ENCODE measurements at regions not wholly inside any gene's neighbourhood (a gene's known extent, or its start where the extent isn't known, plus 50 kb on each side); places are given as distances from the start of the nearest gene placed in this dataset.

GRCh38 chr12:59260202-59260601, 335.6 kb upstream of the SLC16A7 start:
- SMC1A ChIA-PET (ENCODE audit: uncharacterized antibody, unreplicated experiment) = no interaction called here
- RAD21 ChIA-PET (ENCODE audit: unreplicated experiment) = no interaction called here
- Histone ChIP-seq H3K27me3 (replicated peaks in 1 of 2; ENCODE audit: control insufficient read depth in 2 of 2, insufficient read depth in 2 of 2, low read length in 1 of 2) (no peaks in the 10 kb centered on the region), H2AFZ (ENCODE audit: control insufficient read depth, low read depth, low read length) (no peak overlapping the region), H3K36me3 (ENCODE audit: control insufficient read depth in 2 of 2, insufficient read depth in 2 of 2, low read length in 1 of 2) (no peaks in the 10 kb centered on the region), H3K9ac (ENCODE audit: control insufficient read depth, insufficient read depth, low read length) (no peak overlapping the region), H3K27ac (ENCODE audit: control insufficient read depth, insufficient read depth) (no peak overlapping the region), H3K4me2 (ENCODE audit: control insufficient read depth, insufficient read depth) (no peak overlapping the region), H4K20me1 (ENCODE audit: control insufficient read depth, insufficient read depth) (no peaks in the 10 kb centered on the region), H3K79me2 (ENCODE audit: control insufficient read depth, insufficient read depth, low read length) (no peaks in the 10 kb centered on the region), H3K9me3 (replicated peaks; ENCODE audit: control insufficient read depth, insufficient read depth, low read length) (no peaks in the 10 kb centered on the region), H3K4me1 (ENCODE audit: control insufficient read depth, insufficient read depth, low read length) (no peaks in the 10 kb centered on the region), H3K4me3 (no peak overlapping the region)
- no peak for DNase-seq (ENCODE audit: low read depth, low spot score)
- 3% methylated on average over 2 of the region's 2 CpGs for WGBS (ENCODE audit: insufficient coverage, insufficient replicate concordance, low lambda C conversion rate, missing lambda C conversion rate)
- TF ChIP-seq LARP7 (IDR thresholded peaks at IDR 0.05) (no peak), CREM (IDR thresholded peaks at IDR 0.05; ENCODE audit: low read depth) (no peak), NR2F1 (conservative IDR thresholded peaks at IDR 0.05) (no peak), MTA2 (IDR thresholded peaks at IDR 0.05; ENCODE audit: low read depth) (no peak), FOXM1 (IDR thresholded peaks at IDR 0.05; ENCODE audit: low read depth, low read length) (no peak), NR2C1 (IDR thresholded peaks at IDR 0.05) (no peak), ESRRA (IDR thresholded peaks at IDR 0.05; ENCODE audit: low read length) (no peak), KDM1A (IDR thresholded peaks at IDR 0.05; ENCODE audit: borderline replicate concordance) (no peak), SREBF1 (IDR thresholded peaks at IDR 0.05; ENCODE audit: low read length) (no peak), RUNX3 (IDR thresholded peaks at IDR 0.05; ENCODE audit: low read length) (no peak), CREB1 (IDR thresholded peaks at IDR 0.05; ENCODE audit: low read depth) (no peak), POLR2AphosphoS5 (IDR thresholded peaks at IDR 0.05; ENCODE audit: low read length) (no peak), YY1 (IDR thresholded peaks at IDR 0.05; ENCODE audit: low read depth, low read length) (no peak), HCFC1 (IDR thresholded peaks at IDR 0.05; ENCODE audit: low read length) (no peak), ZNF274 (IDR thresholded peaks at IDR 0.05; ENCODE audit: insufficient read depth, insufficient read length) (no peak), MTA3 (IDR thresholded peaks at IDR 0.05; ENCODE audit: borderline replicate concordance, low read length) (no peak), FOXK2 (IDR thresholded peaks at IDR 0.05) (no peak), FOS (IDR thresholded peaks at IDR 0.05; ENCODE audit: borderline replicate concordance, extremely low read depth, insufficient read length) (no peak), ELK1 (IDR thresholded peaks at IDR 0.05; ENCODE audit: low read depth, low read length) (no peak)
- TF ChIP-seq, protein P1, sequence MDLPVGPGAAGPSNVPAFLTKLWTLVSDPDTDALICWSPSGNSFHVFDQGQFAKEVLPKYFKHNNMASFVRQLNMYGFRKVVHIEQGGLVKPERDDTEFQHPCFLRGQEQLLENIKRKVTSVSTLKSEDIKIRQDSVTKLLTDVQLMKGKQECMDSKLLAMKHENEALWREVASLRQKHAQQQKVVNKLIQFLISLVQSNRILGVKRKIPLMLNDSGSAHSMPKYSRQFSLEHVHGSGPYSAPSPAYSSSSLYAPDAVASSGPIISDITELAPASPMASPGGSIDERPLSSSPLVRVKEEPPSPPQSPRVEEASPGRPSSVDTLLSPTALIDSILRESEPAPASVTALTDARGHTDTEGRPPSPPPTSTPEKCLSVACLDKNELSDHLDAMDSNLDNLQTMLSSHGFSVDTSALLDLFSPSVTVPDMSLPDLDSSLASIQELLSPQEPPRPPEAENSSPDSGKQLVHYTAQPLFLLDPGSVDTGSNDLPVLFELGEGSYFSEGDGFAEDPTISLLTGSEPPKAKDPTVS (IDR thresholded peaks at IDR 0.05; ENCODE audit: low read depth, low read length) = no peak
- BruUV-seq (replicated peaks) = no TSS peak
- CTCF ChIA-PET = no interaction called here
- intact Hi-C loops (cut with micrococcal nuclease; ENCODE audit: unreplicated experiment) = no loop called here
- POLR2A ChIA-PET = no interaction called here
- in situ Hi-C loops (cut with MboI) = no loop called here
- no peak for ATAC-seq
- no peak for FAIRE-seq

Data from GM12878 (cell line).